Lower lobe of right lung (tissue), 2 donors: ENCODE measurements at regions not wholly inside any gene's neighbourhood (a gene's known extent, or its start where the extent isn't known, plus 50 kb on each side); places are given as distances from the start of the nearest gene placed in this dataset.
"Not testable (repeated sequence)": the region's sequence is repeated elsewhere in the genome, so short reads cannot be mapped to it uniquely, and the experiment has no call there.

ENCODE experiments used
- ATAC-seq, 2 donors: fragments of 200-7000 bp; cut with Tn5 transposase; one replicate each; pipeline ENCODE4 v1.9.1; 2020 to 2022; ENCODE audit warnings: mild to moderate bottlenecking in 2 of 2, moderate library complexity in 2 of 2
- DNase-seq: peaks from one replicate; pipeline ENCODE4 v3.0.0-alpha.2; 2020
- H3K27ac ChIP-seq: fragments of 200-600 bp; one replicate; pipeline ENCODE4 v1.8.0; 2022
- H3K27me3 ChIP-seq: fragments of 200-600 bp; one replicate; pipeline ENCODE4 v1.8.0; 2022; ENCODE audit warnings: low read depth
- H3K36me3 ChIP-seq: fragments of 200-600 bp; one replicate; pipeline ENCODE4 v1.8.0; 2022; ENCODE audit warnings: mild to moderate bottlenecking
- H3K4me1 ChIP-seq: fragments of 200-600 bp; one replicate; pipeline ENCODE4 v1.8.0; 2022
- H3K4me3 ChIP-seq: fragments of 200-600 bp; one replicate; pipeline ENCODE4 v1.8.0; 2022; ENCODE audit warnings: mild to moderate bottlenecking
- H3K9me3 ChIP-seq: fragments of 200-600 bp; one replicate; pipeline ENCODE4 v1.8.0; 2022
- CTCF ChIP-seq: fragments of 200-600 bp; IDR thresholded peaks from one replicate; pipeline ENCODE4 v1.8.0; 2022; ENCODE audit warnings: antibody characterized with exemption, mild to moderate bottlenecking
- intact Hi-C: fragments of 100-400 bp; cut with DNase I; formaldehyde crosslinking; loops from one replicate; pipeline ENCODE4 v1.11.0; 2022
- donor health status: DM: no; HTN: yes; CAD: no; lungs with severe emphysema.

- peaks cover 32% of the 10 kb centered on the region for H3K4me1 ChIP-seq
- peak; percentile 48 for DNase-seq
- ATAC-seq: peak; percentile 21 to 54
- H3K27me3 ChIP-seq: no peaks in the 10 kb centered on the region
- intact Hi-C loops: no loop called here
- no peaks in the 10 kb centered on the region for H3K36me3 ChIP-seq
- H3K9me3 ChIP-seq: no peaks in the 10 kb centered on the region
- H3K27ac ChIP-seq: peak overlapping the region; percentile 60
- TF ChIP-seq CTCF: no peak
- H3K4me3 ChIP-seq: no peak overlapping the region
Measured at GRCh38 chr20:53677447-53678314, 84.0 kb upstream of the ZNF217 start.

GRCh38 chr20:53676987-53677386, 83.3 kb upstream of the ZNF217 start:
- H3K4me3 ChIP-seq: no peak overlapping the region
- H3K27me3 ChIP-seq: no peaks in the 10 kb centered on the region
- DNase-seq: no peak
- no peak for ATAC-seq
- H3K4me1 ChIP-seq: peaks cover 32% of the 10 kb centered on the region
- TF ChIP-seq CTCF: no peak
- no peaks in the 10 kb centered on the region for H3K9me3 ChIP-seq
- no peaks in the 10 kb centered on the region for H3K36me3 ChIP-seq
- no peak overlapping the region for H3K27ac ChIP-seq
- intact Hi-C loops: no loop called here

GRCh38 chr20:53676519-53676822, 82.8 kb upstream of the ZNF217 start:
- H3K4me3 ChIP-seq: no peak overlapping the region
- H3K27ac ChIP-seq: no peak overlapping the region
- intact Hi-C loops: no loop called here
- no peaks in the 10 kb centered on the region for H3K9me3 ChIP-seq
- peaks cover 32% of the 10 kb centered on the region for H3K4me1 ChIP-seq
- DNase-seq (no peak), ATAC-seq (no peak)
- no peaks in the 10 kb centered on the region for H3K36me3 ChIP-seq
- no peaks in the 10 kb centered on the region for H3K27me3 ChIP-seq
- TF ChIP-seq CTCF: no peak

GRCh38 chr20:53672484-53673129, 79.0 kb upstream of the ZNF217 start:
- H3K9me3 ChIP-seq: no peaks in the 10 kb centered on the region
- DNase-seq: no peak
- intact Hi-C loops: no loop called here
- H3K4me1 ChIP-seq: peaks cover 5% of the 10 kb centered on the region
- H3K27ac ChIP-seq: no peak overlapping the region
- H3K27me3 ChIP-seq: no peaks in the 10 kb centered on the region
- H3K36me3 ChIP-seq: no peaks in the 10 kb centered on the region
- ATAC-seq: no peak
- TF ChIP-seq CTCF: no peak
- no peak overlapping the region for H3K4me3 ChIP-seq

- H3K27ac ChIP-seq: no peak overlapping the region
- no peaks in the 10 kb centered on the region for H3K27me3 ChIP-seq
- no peak for TF ChIP-seq CTCF
- no peaks in the 10 kb centered on the region for H3K9me3 ChIP-seq
- no peak overlapping the region for H3K4me3 ChIP-seq
- H3K4me1 ChIP-seq: no peaks in the 10 kb centered on the region
- DNase-seq (no peak), ATAC-seq (no peak)
- intact Hi-C loops: no loop called here
- H3K36me3 ChIP-seq: no peaks in the 10 kb centered on the region
Measured at GRCh38 chr20:53671370-53671769, 77.7 kb upstream of the ZNF217 start.

GRCh38 chr20:53669517-53670313, 76.1 kb upstream of the ZNF217 start:
- ATAC-seq, H3K4me3 ChIP-seq, H3K36me3 ChIP-seq, H3K9me3 ChIP-seq, DNase-seq, intact Hi-C loops, H3K4me1 ChIP-seq, H3K27ac ChIP-seq, H3K27me3 ChIP-seq: not testable (repeated sequence)
